Stimulated activated CD4-positive, alpha-beta T cell treated with anti-CD3 and anti-CD28 coated beads, Interleukin-15, amount 100 ng/mL, for 48 hours (primary cell): ENCODE measurements at regions not wholly inside any gene's neighbourhood (a gene's known extent, or its start where the extent isn't known, plus 50 kb on each side); places are given as distances from the start of the nearest gene placed in this dataset.

Source experiments
- DNase-seq, 2 donors: peaks; one replicate each; pipeline ENCODE4 v3.0.0-alpha.2; 2020; ENCODE audit warnings: low read depth in 2 of 2

DNA sequence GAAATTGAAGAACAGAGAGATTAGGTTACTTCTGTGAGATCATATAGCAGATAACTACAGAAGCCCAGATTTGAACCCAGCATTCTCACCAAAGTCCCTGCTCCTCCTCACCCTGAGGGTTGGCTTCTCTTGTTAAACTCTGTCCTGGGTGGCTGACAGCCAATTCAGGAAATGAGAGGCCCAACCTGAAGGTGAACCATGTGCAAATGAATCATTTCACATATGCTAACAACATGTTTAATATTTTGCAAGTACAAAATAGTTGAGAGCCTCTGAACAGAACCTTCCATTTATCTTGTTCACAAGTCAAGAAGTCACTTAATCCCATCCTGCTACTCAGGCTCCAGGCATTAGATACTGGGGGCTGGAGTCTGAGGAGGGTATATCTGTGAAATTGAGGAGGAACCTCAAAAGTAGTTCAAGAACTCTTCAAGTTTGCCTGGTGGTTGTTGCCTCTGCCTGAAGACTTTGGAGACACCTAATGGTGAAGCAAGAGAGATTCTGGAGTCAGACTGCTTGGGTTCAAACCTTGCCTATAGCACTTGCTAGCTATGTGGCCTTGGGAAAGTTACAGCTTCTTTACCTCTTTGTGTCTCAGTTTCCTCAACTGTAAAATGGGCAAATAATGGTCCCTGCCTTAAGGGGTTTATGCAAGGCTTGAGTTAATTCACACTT is 564.0 kb downstream of the PSAT1 start:
- no peak for DNase-seq

DNA sequence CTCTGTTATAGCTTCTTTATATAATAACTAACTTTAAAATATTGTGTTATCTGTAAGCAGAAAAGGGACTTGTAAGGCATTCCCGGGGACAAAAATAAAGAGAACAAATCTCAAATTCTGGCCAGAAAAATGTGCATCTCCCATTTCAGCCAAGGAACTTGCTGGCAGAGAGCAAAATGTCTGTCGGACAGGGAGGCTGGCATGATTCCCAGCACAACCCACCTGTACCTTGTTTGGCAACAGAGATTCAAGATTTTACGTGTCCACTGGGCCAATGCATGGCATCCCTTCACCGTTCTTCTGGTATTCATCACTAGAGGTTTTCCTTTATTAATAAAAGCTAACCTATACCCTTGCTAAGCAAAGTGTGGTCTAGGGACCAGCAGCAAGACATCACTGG is 566.6 kb downstream of the PSAT1 start:
- no peak for DNase-seq

DNA sequence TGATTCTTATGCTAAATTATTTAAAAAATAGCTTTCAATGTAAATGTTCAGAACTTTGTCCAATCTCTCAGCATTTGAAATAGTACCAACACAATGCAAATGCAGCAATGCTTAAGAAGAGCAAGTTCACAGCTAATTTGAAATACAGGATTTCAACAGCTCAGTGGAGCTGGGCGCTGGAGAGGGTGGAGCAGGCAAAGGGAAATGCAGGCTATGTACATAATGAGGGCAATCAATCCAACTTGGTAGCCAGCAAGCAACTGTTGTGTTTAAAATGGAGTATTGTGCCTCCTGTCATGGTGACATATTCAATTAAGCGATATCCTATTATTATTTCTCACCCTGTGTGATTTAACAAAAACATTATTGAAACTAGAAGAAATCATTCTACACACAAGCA is 568.8 kb downstream of the PSAT1 start:
- DNase-seq = no peak

DNA sequence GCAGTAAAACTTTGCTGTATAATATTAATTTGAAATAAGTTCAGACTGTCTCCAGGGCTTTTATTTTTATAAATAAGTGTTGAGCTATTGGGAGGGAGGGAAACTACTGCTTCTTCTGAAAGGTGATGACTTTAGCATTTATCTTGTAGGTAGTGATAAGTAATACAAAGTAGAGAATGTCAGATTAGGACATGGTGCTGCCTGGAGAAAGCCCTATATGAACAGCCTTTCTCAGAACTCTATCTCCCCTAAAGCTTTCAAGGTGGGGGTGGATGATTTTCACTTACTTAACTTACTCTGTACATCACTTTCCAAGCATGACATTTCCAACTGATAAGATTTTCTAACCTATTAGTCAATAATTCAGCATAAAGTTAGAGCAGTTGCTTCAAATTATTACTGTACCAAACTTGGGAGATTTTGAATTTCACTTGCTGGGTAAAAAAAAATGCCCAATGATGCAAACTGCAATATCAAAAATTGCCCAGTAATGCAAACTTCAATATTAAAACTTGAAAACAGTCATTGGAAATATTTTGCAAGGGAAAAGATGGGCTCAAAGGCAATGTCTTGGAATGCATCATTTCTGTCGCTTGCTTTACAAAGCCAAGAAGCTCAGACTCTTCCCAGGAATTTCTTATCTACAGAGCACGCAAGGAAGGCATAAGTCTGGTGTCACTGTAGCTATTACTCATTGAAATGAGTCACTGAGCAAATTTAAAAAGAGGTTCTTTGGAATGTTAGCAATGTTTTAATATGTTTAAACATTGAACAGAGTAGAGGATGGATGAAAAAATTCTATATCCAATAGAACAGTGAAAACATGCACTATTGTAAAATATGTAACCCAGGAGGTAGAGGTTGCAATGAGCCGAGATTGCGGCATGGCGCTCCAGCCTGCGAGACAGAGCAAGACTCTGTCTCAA is 569.5 kb downstream of the PSAT1 start:
- DNase-seq = no peak

DNA sequence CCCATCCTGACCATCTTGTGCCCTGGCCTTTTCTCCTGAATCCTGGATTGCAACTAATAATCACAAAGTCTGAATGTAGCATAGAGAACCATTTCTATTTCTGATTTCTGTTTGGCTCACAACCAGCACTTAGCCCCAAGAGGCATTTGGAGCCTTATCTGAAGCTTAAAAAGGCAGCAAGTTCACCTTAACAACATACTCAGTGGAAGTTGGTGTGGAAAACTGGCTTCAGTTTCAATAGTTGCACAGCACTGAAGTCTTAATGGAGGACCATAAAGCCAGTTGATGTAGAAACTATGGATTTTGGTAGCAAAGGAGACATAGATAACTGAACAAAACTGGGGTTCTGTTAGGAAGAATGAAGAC is 574.1 kb downstream of the PSAT1 start:
- DNase-seq = no peak

DNA sequence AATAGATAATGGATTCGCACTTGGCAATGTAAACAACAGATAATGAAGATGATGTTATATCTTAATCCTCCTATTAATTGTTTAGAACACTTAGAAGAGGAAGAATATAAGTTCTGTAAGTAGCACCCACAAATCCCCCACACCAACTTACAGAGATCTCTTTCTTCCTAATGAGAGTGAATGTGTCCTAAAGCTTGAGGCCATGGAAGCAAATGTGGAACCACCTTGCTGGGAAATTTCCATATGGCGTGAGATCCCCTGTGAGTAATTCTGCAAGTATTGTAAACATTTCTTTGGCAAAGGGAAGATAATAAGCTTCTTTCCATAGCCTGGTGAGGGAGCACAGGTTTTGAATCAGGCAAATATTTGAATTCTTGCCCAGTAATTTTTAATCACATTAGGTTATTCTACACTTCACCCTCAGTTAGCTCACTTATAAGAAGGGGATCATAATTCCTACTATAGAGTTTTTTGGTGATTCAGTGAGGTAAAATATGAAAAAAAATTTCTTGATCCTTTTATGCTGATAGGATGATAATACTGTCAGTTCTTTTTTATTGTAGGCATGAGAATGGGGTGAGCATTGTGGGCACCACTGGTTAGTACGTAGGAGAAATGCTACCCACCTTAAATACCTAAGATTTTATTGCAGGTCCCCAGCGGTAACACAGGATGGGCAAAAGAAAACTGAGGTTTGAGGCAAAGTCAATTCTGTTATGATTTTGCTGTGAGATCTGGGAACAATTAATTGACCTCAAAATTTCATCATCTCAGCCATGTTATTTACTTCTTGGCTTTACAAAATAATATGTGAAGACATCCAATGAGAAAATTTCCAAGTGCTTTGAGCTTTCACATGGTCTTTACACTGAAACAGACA is 574.8 kb downstream of the PSAT1 start:
- DNase-seq = no peak

- no peak for DNase-seq
Observed at GRCh38 chr9:78874061-78874460, 577.1 kb downstream of the PSAT1 start.

GRCh38 chr9:78879324-78880100 is 582.6 kb downstream of the PSAT1 start:
- no peak for DNase-seq

- DNase-seq = no peak
Observed at GRCh38 chr9:78881295-78881694, 584.4 kb downstream of the PSAT1 start.

- DNase-seq = no peak
Observed at GRCh38 chr9:78882481-78882880, 585.6 kb downstream of the PSAT1 start.

DNA sequence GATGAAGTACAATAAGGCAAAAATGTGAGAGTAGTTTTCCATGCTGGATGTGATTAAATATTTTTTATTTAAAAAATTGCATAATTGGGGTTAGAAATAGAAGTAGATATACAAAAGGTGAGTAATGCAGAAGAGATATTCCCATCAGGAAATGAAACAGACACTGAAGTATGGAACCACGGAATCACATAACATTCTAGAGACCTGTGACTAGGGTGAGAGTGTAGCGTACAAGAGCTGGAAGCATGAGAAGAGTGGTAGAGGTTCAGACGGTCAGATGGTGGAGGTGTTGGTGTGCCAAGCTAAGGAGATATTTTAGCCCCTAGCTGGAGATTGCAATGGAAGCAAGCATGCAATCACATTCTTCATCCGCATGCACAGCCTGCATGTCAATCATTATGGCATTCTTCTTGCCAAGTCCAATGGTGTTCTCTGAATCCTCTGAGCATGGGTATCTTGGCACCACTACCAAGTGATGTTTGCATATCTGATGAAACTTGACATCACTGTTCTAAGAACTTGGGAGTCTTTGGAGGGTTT is 587.8 kb downstream of the PSAT1 start:
- no peak for DNase-seq

DNA sequence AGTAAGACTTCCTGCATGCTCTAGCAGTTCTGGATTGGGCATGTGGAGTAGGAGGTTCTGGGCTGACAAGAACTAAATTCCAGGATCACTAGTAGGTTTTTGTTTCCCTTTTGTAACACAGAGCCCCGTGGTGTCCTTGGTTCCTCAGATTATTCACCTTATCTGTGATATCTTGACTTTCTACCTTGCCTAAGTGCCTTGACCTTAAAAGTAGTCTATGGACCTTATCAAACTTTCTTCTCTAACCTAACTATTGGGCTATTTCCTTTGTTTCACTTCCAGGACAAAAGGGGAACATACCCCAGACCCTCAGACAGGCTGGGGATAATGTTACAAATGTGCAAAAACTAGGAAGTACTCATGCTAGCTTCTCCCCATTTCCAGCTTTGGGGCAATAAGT is 595.3 kb downstream of the PSAT1 start:
- DNase-seq = no peak

DNA sequence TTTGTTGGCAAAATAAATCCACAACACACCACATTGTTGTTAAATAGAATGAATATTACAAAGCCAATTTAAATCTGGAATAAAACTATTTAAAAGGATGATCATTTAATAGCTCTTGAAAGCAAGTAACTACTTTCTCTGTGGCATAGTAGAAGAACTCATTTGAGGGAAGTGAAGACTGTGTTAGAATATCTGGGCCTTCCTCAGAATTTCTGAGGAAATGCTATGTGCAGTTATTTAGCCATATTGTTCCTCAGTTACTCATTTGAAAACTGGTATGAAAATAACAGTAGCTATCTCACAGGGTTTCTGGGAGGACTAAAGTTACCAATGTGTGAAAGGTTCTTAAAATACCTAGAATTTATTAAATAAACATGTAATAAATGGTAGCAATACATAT is 595.8 kb downstream of the PSAT1 start:
- DNase-seq = no peak

DNA sequence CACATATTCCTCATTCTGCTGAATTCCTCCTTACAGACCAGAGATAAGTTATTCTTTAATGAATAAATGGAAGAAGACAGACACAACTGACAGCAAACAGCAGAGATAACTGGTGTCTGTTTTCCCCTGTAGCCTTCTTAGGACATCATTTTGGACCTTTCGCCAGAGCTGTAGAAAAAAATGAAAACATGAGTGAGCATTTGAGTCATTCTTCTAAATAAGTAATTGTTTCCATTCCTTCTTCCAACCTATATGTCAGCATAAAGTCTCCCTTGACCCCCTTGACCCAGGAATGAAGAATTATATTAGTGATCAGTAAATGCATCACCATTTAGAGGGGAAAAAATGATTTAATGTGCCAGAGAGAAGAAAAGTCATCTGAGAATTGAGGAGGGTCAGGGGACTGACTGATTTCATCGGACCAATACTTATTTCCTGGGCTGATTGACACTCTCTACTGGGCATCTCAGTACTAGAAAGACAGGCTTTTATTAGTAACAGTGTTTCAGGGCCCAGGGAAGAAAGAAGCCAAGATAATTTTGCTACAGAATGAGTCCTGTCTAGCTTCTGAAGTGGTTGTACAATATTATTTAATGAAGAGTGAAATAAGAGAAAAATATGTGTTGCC is 597.0 kb downstream of the PSAT1 start:
- no peak for DNase-seq

DNA sequence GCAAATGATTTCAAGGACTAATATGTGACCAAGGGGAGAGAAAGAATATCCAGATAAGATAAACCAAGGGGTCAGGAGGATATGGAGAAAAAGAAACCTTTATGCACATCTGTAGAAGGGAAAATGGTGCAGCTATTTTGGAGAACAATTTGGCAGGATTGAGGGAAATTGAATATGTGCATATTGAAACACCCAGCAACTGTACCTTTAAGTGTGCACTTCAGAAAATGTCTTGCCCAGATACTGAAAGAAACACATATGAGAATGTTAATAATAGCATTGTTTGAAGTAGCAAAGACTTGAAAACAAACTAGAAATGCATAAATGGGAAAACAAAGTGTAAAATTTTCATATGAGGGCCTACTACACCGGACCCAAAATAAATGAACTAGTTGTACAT is 599.6 kb downstream of the PSAT1 start:
- DNase-seq = no peak

- DNase-seq = no peak
Observed at GRCh38 chr9:78898234-78898633, 601.3 kb downstream of the PSAT1 start.

GRCh38 chr9:78899006-78899405 is 602.1 kb downstream of the PSAT1 start:
- no peak for DNase-seq

DNA sequence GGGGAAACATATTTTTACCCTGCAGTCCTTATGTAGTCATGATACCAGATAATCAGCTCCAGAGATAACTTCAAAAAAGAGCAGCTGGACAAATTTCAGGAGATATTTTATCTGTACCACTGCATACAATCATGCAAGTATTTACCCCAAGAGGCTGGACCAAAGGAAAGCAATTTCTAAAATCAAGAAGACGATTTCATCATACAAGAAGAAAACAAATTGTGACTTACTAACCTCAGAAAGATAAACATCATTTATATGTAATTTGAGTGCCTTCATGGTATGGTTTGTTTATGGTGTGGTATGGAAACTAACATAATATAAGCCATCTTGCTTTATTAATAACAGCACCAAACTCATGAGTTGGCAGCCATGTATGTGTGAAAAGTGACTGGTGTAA is 603.6 kb downstream of the PSAT1 start:
- DNase-seq = no peak

DNA sequence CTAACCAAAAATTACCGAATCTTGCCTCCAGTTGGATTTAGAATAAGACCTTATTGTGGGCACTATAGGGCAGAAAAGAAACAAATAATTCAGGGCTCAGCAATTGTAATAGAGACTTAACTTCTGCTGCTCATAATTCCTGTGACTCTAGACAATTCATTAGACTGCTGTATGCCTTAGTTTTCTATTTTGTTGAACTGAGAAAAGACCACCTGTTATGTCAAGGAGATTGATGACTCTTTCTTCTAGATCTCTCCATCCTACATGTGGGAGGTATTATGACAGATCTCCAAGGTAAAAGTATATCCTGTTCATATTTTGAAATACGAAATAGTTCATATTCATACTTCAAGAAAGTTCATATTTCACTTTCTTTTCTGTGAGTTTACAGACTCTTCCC is 605.1 kb downstream of the PSAT1 start:
- DNase-seq = no peak

GRCh38 chr9:78903581-78903980 is 606.7 kb downstream of the PSAT1 start:
- no peak for DNase-seq

DNA sequence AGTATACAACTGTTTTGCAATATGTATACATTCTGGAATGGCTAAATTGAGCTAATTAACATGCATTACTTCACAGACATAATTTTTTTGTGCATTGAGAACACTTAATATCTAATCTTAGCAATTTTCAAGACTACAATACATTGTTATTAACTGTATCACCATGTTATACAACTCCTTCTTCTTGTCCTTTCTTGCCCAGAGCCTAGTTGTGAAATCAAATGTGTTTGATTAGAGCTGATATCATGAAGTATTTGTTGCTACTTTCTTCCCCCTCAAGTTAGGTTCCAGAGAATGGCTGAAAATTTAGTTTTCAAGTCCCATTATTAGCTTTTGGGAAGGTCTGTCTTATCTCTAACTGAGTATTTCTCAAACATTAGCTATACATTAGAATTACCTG is 607.8 kb downstream of the PSAT1 start:
- DNase-seq = no peak
